Caki2 (cell line): ENCODE measurements at regions not wholly inside any gene's neighbourhood (a gene's known extent, or its start where the extent isn't known, plus 50 kb on each side); places are given as distances from the start of the nearest gene placed in this dataset.

ENCODE experiments used
- DNase-seq: peaks from one replicate; pipeline ENCODE4 v3.0.0-alpha.2; 2015; ENCODE audit warnings: low read depth
- in situ Hi-C: cut with HindIII; loops from 2 replicates; pipeline ENCODE4 v1.10.0; 2016; ENCODE audit warnings: low sequenced_read_pairs, low pct_unique_long_range_greater_than_20kb, mixed read lengths

GRCh38 chr20:57794600-57795341, 85.0 kb upstream of the PMEPA1 start:
- in situ Hi-C loops = no loop called here
- peak; percentile 76 for DNase-seq

GRCh38 chr20:57794036-57794435, 84.2 kb upstream of the PMEPA1 start:
- in situ Hi-C loops = no loop called here
- DNase-seq = no peak

GRCh38 chr20:57793421-57793820, 83.6 kb upstream of the PMEPA1 start:
- DNase-seq = no peak
- in situ Hi-C loops = no loop called here

- in situ Hi-C loops = no loop called here
- no peak for DNase-seq
Observed at GRCh38 chr20:57792386-57793080, 82.7 kb upstream of the PMEPA1 start.

GRCh38 chr20:57791966-57792365, 82.2 kb upstream of the PMEPA1 start:
- in situ Hi-C loops = no loop called here

GRCh38 chr20:57791178-57791962, 81.6 kb upstream of the PMEPA1 start:
- in situ Hi-C loops = no loop called here
- no peak for DNase-seq

More at GRCh38 chr20:57791966-57792365, 82.2 kb upstream of the PMEPA1 start:
- peak; percentile 47 for DNase-seq

- in situ Hi-C loops = no loop called here
- no peak for DNase-seq
Observed at GRCh38 chr20:57790176-57790575, 80.4 kb upstream of the PMEPA1 start.

GRCh38 chr20:57788936-57789613, 79.3 kb upstream of the PMEPA1 start:
- in situ Hi-C loops = no loop called here
- DNase-seq = no peak

- in situ Hi-C loops = no loop called here
- DNase-seq = no peak
Observed at GRCh38 chr20:57787990-57788781, 78.4 kb upstream of the PMEPA1 start.

GRCh38 chr20:57787151-57787989, 77.6 kb upstream of the PMEPA1 start:
- no peak for DNase-seq
- in situ Hi-C loops = no loop called here

GRCh38 chr20:57786304-57786932, 76.6 kb upstream of the PMEPA1 start:
- in situ Hi-C loops = no loop called here
- DNase-seq = no peak

GRCh38 chr20:57785720-57786119, 75.9 kb upstream of the PMEPA1 start:
- in situ Hi-C loops = no loop called here
- no peak for DNase-seq

GRCh38 chr20:57785061-57785460, 75.2 kb upstream of the PMEPA1 start:
- in situ Hi-C loops = no loop called here
- DNase-seq = no peak

GRCh38 chr20:57783956-57784837, 74.4 kb upstream of the PMEPA1 start:
- no peak for DNase-seq
- in situ Hi-C loops = no loop called here

GRCh38 chr20:57783196-57783595, 73.4 kb upstream of the PMEPA1 start:
- in situ Hi-C loops = no loop called here
- no peak for DNase-seq

GRCh38 chr20:57782631-57783041, 72.8 kb upstream of the PMEPA1 start:
- in situ Hi-C loops = no loop called here
- DNase-seq = no peak
